NB4 (cell line): ENCODE measurements at regions not wholly inside any gene's neighbourhood (a gene's known extent, or its start where the extent isn't known, plus 50 kb on each side); places are given as distances from the start of the nearest gene placed in this dataset.

Experiments
- DNase-seq: peaks from one replicate; pipeline ENCODE4 v3.0.0; 2010; ENCODE audit warnings: low read depth
- H3K4me3 ChIP-seq: one replicate; pipeline ENCODE4 v1.5.1; 2011; ENCODE audit warnings: mild to moderate bottlenecking, low read depth, low read length, moderate library complexity
- CTCF ChIP-seq: IDR thresholded peaks from one replicate; pipeline ENCODE4 v1.5.1; 2012; ENCODE audit warnings: low read depth, low read length
- MAX ChIP-seq: IDR thresholded peaks from 2 replicates; pipeline ENCODE4 v1.6.1; 2011; ENCODE audit warnings: low read depth, low read length
- MYC ChIP-seq: IDR thresholded peaks from 2 replicates; pipeline ENCODE4 v1.6.1; 2011; ENCODE audit warnings: low read depth, low read length
- POLR2A ChIP-seq: IDR thresholded peaks from 2 replicates; pipeline ENCODE4 v1.6.1; 2011; ENCODE audit warnings: mild to moderate bottlenecking; ENCODE audit not compliant: insufficient read length; ENCODE audit errors: extremely low read depth

- no peak for DNase-seq
- H3K4me3 ChIP-seq, result no peak overlapping the region
- TF ChIP-seq MYC (no peak), MAX (no peak), CTCF (no peak), POLR2A (no peak)
Measured at GRCh38 chr6:122153557-122153956, 245.9 kb upstream of the HSF2 start.

GRCh38 chr6:122154155-122154554, 245.3 kb upstream of the HSF2 start:
- no peak overlapping the region for H3K4me3 ChIP-seq
- DNase-seq, result no peak
- no peak for TF ChIP-seq CTCF
- no peak for TF ChIP-seq POLR2A
- no peak for TF ChIP-seq MAX
- no peak for TF ChIP-seq MYC

- DNase-seq, result no peak
- TF ChIP-seq POLR2A, result no peak
- TF ChIP-seq CTCF, result no peak
- no peak for TF ChIP-seq MYC
- TF ChIP-seq MAX, result no peak
Measured at GRCh38 chr6:122154912-122155575, 244.4 kb upstream of the HSF2 start.

GRCh38 chr6:122161136-122161535, 238.3 kb upstream of the HSF2 start:
- no peak overlapping the region for H3K4me3 ChIP-seq
- TF ChIP-seq MAX, result no peak
- no peak for TF ChIP-seq POLR2A
- TF ChIP-seq CTCF, result no peak
- no peak for TF ChIP-seq MYC
- no peak for DNase-seq

More at GRCh38 chr6:122154912-122155575, 244.4 kb upstream of the HSF2 start:
- no peak overlapping the region for H3K4me3 ChIP-seq

GRCh38 chr6:122165014-122165413, 234.4 kb upstream of the HSF2 start:
- no peak overlapping the region for H3K4me3 ChIP-seq
- no peak for DNase-seq
- TF ChIP-seq POLR2A (no peak), MYC (no peak), CTCF (no peak), MAX (no peak)

GRCh38 chr6:122170274-122170673, 229.2 kb upstream of the HSF2 start:
- no peak for DNase-seq
- TF ChIP-seq MAX (no peak), MYC (no peak), CTCF (no peak), POLR2A (no peak)
- no peak overlapping the region for H3K4me3 ChIP-seq
